Mammary epithelial cell (primary cell): ENCODE measurements at regions not wholly inside any gene's neighbourhood (a gene's known extent, or its start where the extent isn't known, plus 50 kb on each side); places are given as distances from the start of the nearest gene placed in this dataset.

Experiments used
- CTCF ChIP-seq, 2 donors: IDR thresholded peaks in 1 of 2; conservative IDR thresholded peaks in 1 of 2; 2 replicates each; pipeline ENCODE4 v1.5.1; 2011 to 2012; ENCODE audit warnings: inconsistent platforms in 2 of 2, low read length in 2 of 2, mild to moderate bottlenecking in 2 of 2, control low read depth in 1 of 2, low read depth in 1 of 2; ENCODE audit not compliant: insufficient read depth in 1 of 2; ENCODE audit errors: extremely low read depth in 1 of 2
- EZH2 ChIP-seq: IDR thresholded peaks from 2 replicates; pipeline ENCODE4 v1.6.1; 2012; ENCODE audit warnings: low read length, inconsistent platforms, borderline replicate concordance

DNA sequence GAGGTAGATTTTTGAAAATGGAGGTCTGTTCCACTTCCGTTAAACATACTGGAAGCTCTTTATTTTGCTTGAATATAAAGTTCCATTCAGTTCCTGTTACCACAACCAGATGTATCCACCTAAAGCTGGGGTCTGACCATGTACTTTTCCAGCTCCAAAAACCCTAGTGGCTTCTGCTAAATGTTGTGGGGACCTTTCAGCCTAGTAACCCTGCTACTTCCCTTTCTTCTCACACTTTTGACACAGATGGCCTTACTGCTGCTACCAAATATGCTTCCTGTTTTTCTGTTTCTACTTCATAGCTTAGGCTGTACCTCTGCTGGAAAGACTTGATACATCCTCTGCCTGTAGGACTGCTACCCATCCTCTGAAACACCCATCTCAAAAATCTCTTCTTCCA, 87.8 kb downstream of the COL6A6 start:
- no peak for TF ChIP-seq CTCF (conservative IDR thresholded peaks at IDR 0.05 in 1 of 2, IDR thresholded peaks at IDR 0.05 in 1 of 2; ENCODE audit: extremely low read depth in 1 of 2, insufficient read depth in 1 of 2, low read depth in 1 of 2, low read length in 2 of 2)
- TF ChIP-seq EZH2: no peak
